NB4 (cell line): ENCODE measurements at regions not wholly inside any gene's neighbourhood (a gene's known extent, or its start where the extent isn't known, plus 50 kb on each side); places are given as distances from the start of the nearest gene placed in this dataset.

Experiments
- CTCF ChIP-seq: IDR thresholded peaks from one replicate; pipeline ENCODE4 v1.5.1; 2012; ENCODE audit warnings: low read depth, low read length
- MAX ChIP-seq: IDR thresholded peaks from 2 replicates; pipeline ENCODE4 v1.6.1; 2011; ENCODE audit warnings: low read depth, low read length
- POLR2A ChIP-seq: IDR thresholded peaks from 2 replicates; pipeline ENCODE4 v1.6.1; 2011; ENCODE audit warnings: mild to moderate bottlenecking; ENCODE audit not compliant: insufficient read length; ENCODE audit errors: extremely low read depth

- TF ChIP-seq CTCF (no peak), POLR2A (no peak), MAX (no peak)
Observed at GRCh38 chr2:215651412-215651811, 215.5 kb upstream of the FN1 start.
